H9 (cell line): ENCODE measurements at regions not wholly inside any gene's neighbourhood (a gene's known extent, or its start where the extent isn't known, plus 50 kb on each side); places are given as distances from the start of the nearest gene placed in this dataset.

Experiments
- DNase-seq: peaks from one replicate; pipeline ENCODE4 v3.0.0-alpha.2; 2017
- H2AFZ ChIP-seq: one replicate; pipeline ENCODE4 v1.6.1; 2013; ENCODE audit warnings: mild to moderate bottlenecking, low read length, control low read depth, moderate library complexity
- H2AK5ac ChIP-seq: 2 replicates; pipeline ENCODE4 v1.6.1; 2013; ENCODE audit warnings: low read length, control low read depth, mixed read lengths; ENCODE audit not compliant: insufficient read length
- H2BK120ac ChIP-seq: one replicate; pipeline ENCODE4 v1.6.1; 2013; ENCODE audit warnings: low read depth, mild to moderate bottlenecking, low read length, control low read depth, inconsistent platforms; ENCODE audit not compliant: poor library complexity, severe bottlenecking
- H2BK12ac ChIP-seq: 2 replicates; pipeline ENCODE4 v1.6.1; 2013; ENCODE audit warnings: low read length, control low read depth, mixed read lengths, low read depth; ENCODE audit not compliant: insufficient read length
- H2BK15ac ChIP-seq: 2 replicates; pipeline ENCODE4 v1.6.1; 2013; ENCODE audit warnings: low read depth, low read length, control low read depth
- H2BK20ac ChIP-seq: one replicate; pipeline ENCODE4 v1.6.1; 2013; ENCODE audit warnings: low read depth, mild to moderate bottlenecking, low read length, control low read depth, inconsistent platforms; ENCODE audit not compliant: poor library complexity, severe bottlenecking
- H2BK5ac ChIP-seq: 2 replicates; pipeline ENCODE4 v1.6.1; 2013; ENCODE audit warnings: low read length, control low read depth, mixed read lengths; ENCODE audit not compliant: insufficient read length
- H3K14ac ChIP-seq: 2 replicates; pipeline ENCODE4 v1.6.1; 2013; ENCODE audit warnings: low read length, control low read depth; ENCODE audit not compliant: insufficient read depth
- H3K18ac ChIP-seq: 2 replicates; pipeline ENCODE4 v1.6.1; 2013; ENCODE audit warnings: low read depth, mild to moderate bottlenecking, mixed read lengths, low read length, control low read depth; ENCODE audit not compliant: insufficient read length
- H3K23ac ChIP-seq: 2 replicates; pipeline ENCODE4 v1.6.1; 2013; ENCODE audit warnings: low read length, control low read depth, mixed read lengths, low read depth; ENCODE audit not compliant: insufficient read length
- H3K23me2 ChIP-seq: 2 replicates; pipeline ENCODE4 v1.6.1; 2013; ENCODE audit warnings: low read depth, mild to moderate bottlenecking, mixed read lengths, low read length, control low read depth; ENCODE audit not compliant: insufficient read length, poor library complexity, severe bottlenecking
- H3K27ac ChIP-seq: 2 replicates; pipeline ENCODE4 v1.5.1; 2013; ENCODE audit warnings: low read length, control low read depth, mixed read lengths, low read depth; ENCODE audit not compliant: insufficient read length
- H3K27me3 ChIP-seq: 2 replicates; pipeline ENCODE4 v1.6.1; 2013; ENCODE audit warnings: low read length, control low read depth, inconsistent platforms; ENCODE audit not compliant: insufficient read depth
- H3K4ac ChIP-seq: 2 replicates; pipeline ENCODE4 v1.6.1; 2013; ENCODE audit warnings: low read depth, mild to moderate bottlenecking, control low read depth, inconsistent platforms, low read length, moderate library complexity
- H3K4me1 ChIP-seq: 2 replicates; pipeline ENCODE4 v1.6.1; 2013; ENCODE audit warnings: low read length, control low read depth, inconsistent platforms; ENCODE audit not compliant: insufficient read depth
- H3K4me2 ChIP-seq: 2 replicates; pipeline ENCODE4 v1.6.1; 2013; ENCODE audit warnings: low read length, control low read depth, mixed read lengths; ENCODE audit not compliant: insufficient read length, insufficient read depth
- H3K56ac ChIP-seq: 2 replicates; pipeline ENCODE4 v1.6.1; 2013; ENCODE audit warnings: low read depth, mild to moderate bottlenecking, mixed read lengths, low read length, control low read depth; ENCODE audit not compliant: insufficient read length
- H3K79me1 ChIP-seq: 2 replicates; pipeline ENCODE4 v1.6.1; 2013; ENCODE audit warnings: low read depth, mild to moderate bottlenecking, moderate library complexity, low read length, control low read depth, inconsistent platforms; ENCODE audit not compliant: insufficient read depth, poor library complexity, severe bottlenecking
- H3K79me2 ChIP-seq: 2 replicates; pipeline ENCODE4 v1.6.1; 2013; ENCODE audit warnings: low read length, control low read depth, inconsistent platforms; ENCODE audit not compliant: insufficient read depth
- H3K9ac ChIP-seq: 2 replicates; pipeline ENCODE4 v1.6.1; 2013; ENCODE audit warnings: low read length, control low read depth, mixed read lengths; ENCODE audit not compliant: insufficient read length; ENCODE audit errors: extremely low read depth
- H3K9me3 ChIP-seq: one replicate; pipeline ENCODE4 v1.6.1; 2013; ENCODE audit warnings: low read depth, low read length, inconsistent platforms; ENCODE audit not compliant: control insufficient read depth
- H3T11ph ChIP-seq: one replicate; pipeline ENCODE4 v1.6.1; 2013; ENCODE audit warnings: mild to moderate bottlenecking, low read length, control low read depth, inconsistent platforms
- H4K20me1 ChIP-seq: one replicate; pipeline ENCODE4 v1.6.1; 2013; ENCODE audit not compliant: control insufficient read depth, insufficient read length, insufficient read depth
- H4K5ac ChIP-seq: 2 replicates; pipeline ENCODE4 v1.6.1; 2013; ENCODE audit warnings: low read depth, mild to moderate bottlenecking, mixed read lengths, low read length, control low read depth; ENCODE audit not compliant: insufficient read length
- H4K8ac ChIP-seq: replicated peaks from 2 replicates; pipeline ENCODE4 v1.6.1; 2013; ENCODE audit warnings: low read length, control low read depth, mixed read lengths, low read depth; ENCODE audit not compliant: insufficient read length
- H4K91ac ChIP-seq: 2 replicates; pipeline ENCODE4 v1.6.1; 2013; ENCODE audit warnings: low read depth, mild to moderate bottlenecking, moderate library complexity, mixed read lengths, low read length, control low read depth; ENCODE audit not compliant: insufficient read length
- H3K27ac Mint-ChIP-seq, 3 experiments: 2 replicates in 2 of 3; 3 replicates in 1 of 3; pipeline ENCODE4 v1.8.0; 2020 to 2021; ENCODE audit warnings: mixed read lengths in 3 of 3, mild to moderate bottlenecking in 1 of 3, moderate library complexity in 1 of 3
- H3K27me3 Mint-ChIP-seq: 2 replicates; pipeline ENCODE4 v1.8.0; 2021; ENCODE audit warnings: low read depth, mild to moderate bottlenecking, moderate library complexity, mixed read lengths
- H3K36me3 Mint-ChIP-seq, 3 experiments: 2 replicates in 2 of 3; 3 replicates in 1 of 3; pipeline ENCODE4 v1.8.0; 2020 to 2021; ENCODE audit warnings: low read depth in 3 of 3, mixed read lengths in 3 of 3; ENCODE audit not compliant: insufficient read depth in 1 of 3
- H3K4me1 Mint-ChIP-seq, 2 experiments: 2 replicates each; pipeline ENCODE4 v1.8.0; 2020; ENCODE audit warnings: mixed read lengths in 2 of 2
- H3K4me3 Mint-ChIP-seq, 2 experiments: 2 replicates in 1 of 2; 3 replicates in 1 of 2; pipeline ENCODE4 v1.8.0; 2020 to 2021; ENCODE audit warnings: mild to moderate bottlenecking in 2 of 2, mixed read lengths in 2 of 2, moderate library complexity in 1 of 2
- H3K9me3 Mint-ChIP-seq, 2 experiments: 2 replicates in 1 of 2; 3 replicates in 1 of 2; pipeline ENCODE4 v1.8.0; 2020; ENCODE audit warnings: mild to moderate bottlenecking in 2 of 2, mixed read lengths in 2 of 2, moderate library complexity in 1 of 2
- WGBS: extraction: QIAGEN DNeasy Blood & Tissue Kit; methylation state at CpG from one replicate; pipeline ENCODE4 v1.1.7; 2013; ENCODE audit warnings: missing lambda C conversion rate, low lambda C conversion rate, mixed read lengths; ENCODE audit not compliant: insufficient read length; ENCODE audit errors: extremely low coverage; 5-methylcytosine and 5-hydroxymethylcytosine counted together
- TF ChIP-seq, protein P1 (sequence below): fragments of 200-600 bp; sonication (generic); conservative IDR thresholded peaks from 3 replicates; pipeline ENCODE4 v1.8.0; 2021; ENCODE audit warnings: antibody characterized with exemption, mild to moderate bottlenecking

- Histone ChIP-seq H2BK15ac (no peak overlapping the region), H2BK12ac (no peak overlapping the region), H2AFZ (no peak overlapping the region), H3K4me2 (peak overlapping the region; percentile 90), H3K23ac (no peak overlapping the region), H3K9ac (no peak overlapping the region), H3K79me1 (no peaks in the 10 kb centered on the region), H2BK5ac (no peak overlapping the region), H3K79me2 (no peaks in the 10 kb centered on the region), H3K14ac (no peak overlapping the region), H4K20me1 (no peaks in the 10 kb centered on the region), H4K8ac (no peak overlapping the region), H4K5ac (no peak overlapping the region), H3K56ac (no peak overlapping the region), H3K23me2 (peaks cover 6% of the 10 kb centered on the region), H2AK5ac (no peak overlapping the region), H3K18ac (no peak overlapping the region), H3K4me1 (no peaks in the 10 kb centered on the region), H4K91ac (no peak overlapping the region), H2BK120ac (no peak overlapping the region), H3K27ac (no peak overlapping the region), H3K27me3 (no peaks in the 10 kb centered on the region), H2BK20ac (no peak overlapping the region), H3K4ac (no peak overlapping the region), H3T11ph (no peak overlapping the region), H3K9me3 (no peaks in the 10 kb centered on the region)
- TF ChIP-seq, protein P1, sequence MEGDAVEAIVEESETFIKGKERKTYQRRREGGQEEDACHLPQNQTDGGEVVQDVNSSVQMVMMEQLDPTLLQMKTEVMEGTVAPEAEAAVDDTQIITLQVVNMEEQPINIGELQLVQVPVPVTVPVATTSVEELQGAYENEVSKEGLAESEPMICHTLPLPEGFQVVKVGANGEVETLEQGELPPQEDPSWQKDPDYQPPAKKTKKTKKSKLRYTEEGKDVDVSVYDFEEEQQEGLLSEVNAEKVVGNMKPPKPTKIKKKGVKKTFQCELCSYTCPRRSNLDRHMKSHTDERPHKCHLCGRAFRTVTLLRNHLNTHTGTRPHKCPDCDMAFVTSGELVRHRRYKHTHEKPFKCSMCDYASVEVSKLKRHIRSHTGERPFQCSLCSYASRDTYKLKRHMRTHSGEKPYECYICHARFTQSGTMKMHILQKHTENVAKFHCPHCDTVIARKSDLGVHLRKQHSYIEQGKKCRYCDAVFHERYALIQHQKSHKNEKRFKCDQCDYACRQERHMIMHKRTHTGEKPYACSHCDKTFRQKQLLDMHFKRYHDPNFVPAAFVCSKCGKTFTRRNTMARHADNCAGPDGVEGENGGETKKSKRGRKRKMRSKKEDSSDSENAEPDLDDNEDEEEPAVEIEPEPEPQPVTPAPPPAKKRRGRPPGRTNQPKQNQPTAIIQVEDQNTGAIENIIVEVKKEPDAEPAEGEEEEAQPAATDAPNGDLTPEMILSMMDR = no peak
- no peak overlapping the region for H3K27ac Mint-ChIP-seq
- H3K36me3 Mint-ChIP-seq = no peaks in the 10 kb centered on the region
- no peak for DNase-seq
- no CpG with 5 or more reads among the region's 5 CpGs for WGBS
- peak overlapping the region; percentile 71 to 78 for H3K4me3 Mint-ChIP-seq
- no peaks in the 10 kb centered on the region for H3K9me3 Mint-ChIP-seq
- peaks cover 27% of the 10 kb centered on the region for H3K27me3 Mint-ChIP-seq
- H3K4me1 Mint-ChIP-seq = peaks cover 20 to 21% of the 10 kb centered on the region in 2 experiments
These were observed 442.2 kb upstream of the KLF12 start for GRCh38 chr13:74576420-74576819.
